WI38 (cell line): ENCODE measurements at regions not wholly inside any gene's neighbourhood (a gene's known extent, or its start where the extent isn't known, plus 50 kb on each side); places are given as distances from the start of the nearest gene placed in this dataset.

Experiments
- H3K4me3 ChIP-seq: 2 replicates; pipeline ENCODE4 v1.5.1; 2011; ENCODE audit warnings: low read depth, mild to moderate bottlenecking, control low read depth, low read length
- CTCF ChIP-seq: IDR thresholded peaks from 2 replicates; pipeline ENCODE4 v1.5.1; 2012; ENCODE audit warnings: low read depth, mild to moderate bottlenecking, control low read depth, low read length

GRCh38 chr2:136665736-136666135, 99.6 kb upstream of the THSD7B start:
- TF ChIP-seq CTCF = no peak
- no peak overlapping the region for H3K4me3 ChIP-seq

DNA sequence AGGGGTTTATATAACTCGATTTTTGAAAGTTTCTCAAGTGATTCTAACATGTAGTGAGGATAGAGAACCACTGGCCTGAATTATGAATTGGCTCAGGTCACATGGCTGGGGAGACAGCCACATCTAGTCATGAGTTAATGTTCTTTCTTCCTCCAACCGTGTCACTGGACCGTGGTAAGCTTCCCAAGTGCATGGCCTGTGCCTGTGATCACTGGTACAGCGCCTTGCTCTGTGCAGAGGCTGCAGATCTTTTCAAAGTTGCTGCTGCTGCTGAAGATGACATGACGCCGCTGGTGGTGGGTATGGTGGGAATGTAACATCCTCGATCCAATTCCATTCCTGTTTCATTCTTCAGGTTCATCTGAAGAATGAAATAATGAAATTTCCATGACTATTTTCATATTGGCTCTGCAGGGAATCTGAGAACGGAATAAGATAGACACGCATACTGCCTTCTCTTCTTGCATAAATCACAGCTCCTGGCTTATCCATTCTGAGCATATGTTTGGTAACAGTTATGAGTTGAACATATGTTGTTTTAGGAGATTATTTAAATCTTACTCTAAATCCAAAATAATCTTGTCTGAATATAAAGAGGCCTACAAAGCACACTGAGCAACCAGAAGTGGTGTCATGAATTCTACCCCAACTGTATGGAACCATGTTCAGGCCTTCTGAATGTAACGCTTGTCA, 100.5 kb upstream of the THSD7B start:
- TF ChIP-seq CTCF = no peak
- no peak overlapping the region for H3K4me3 ChIP-seq

- H3K4me3 ChIP-seq = no peak overlapping the region
- no peak for TF ChIP-seq CTCF
Observed at GRCh38 chr2:136658201-136658600, 107.1 kb upstream of the THSD7B start.

GRCh38 chr2:136653861-136654260, 111.5 kb upstream of the THSD7B start:
- no peak for TF ChIP-seq CTCF
- H3K4me3 ChIP-seq = no peak overlapping the region

DNA sequence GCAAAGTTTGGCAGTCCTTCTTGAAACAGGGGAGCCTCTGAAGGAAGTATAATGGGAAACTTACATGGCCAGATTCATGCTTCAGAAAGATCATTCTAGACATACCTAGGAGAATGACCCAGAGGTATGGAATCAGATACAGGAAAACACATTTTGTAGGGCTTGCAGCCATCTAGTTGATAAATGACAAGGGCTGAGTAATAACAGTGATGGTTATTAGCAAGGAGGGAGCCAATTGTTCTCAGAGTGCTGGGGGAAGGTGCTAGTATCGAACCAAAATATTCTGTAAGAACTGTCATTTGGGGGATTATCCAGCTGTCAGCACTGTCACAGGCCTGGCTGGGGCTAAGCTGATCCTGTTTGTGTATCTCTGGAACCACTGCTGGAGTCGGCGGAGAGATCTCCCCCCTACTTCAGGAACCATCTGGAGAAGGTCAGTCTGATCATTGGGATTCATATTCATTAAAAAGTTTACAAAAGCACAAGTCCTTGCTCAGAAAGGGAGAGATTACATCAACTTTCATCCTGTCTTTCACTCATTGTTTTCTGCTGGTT, 113.8 kb upstream of the THSD7B start:
- H3K4me3 ChIP-seq = no peak overlapping the region
- TF ChIP-seq CTCF = no peak

- no peak overlapping the region for H3K4me3 ChIP-seq
- no peak for TF ChIP-seq CTCF
Observed at GRCh38 chr2:136647039-136647438, 118.3 kb upstream of the THSD7B start.

DNA sequence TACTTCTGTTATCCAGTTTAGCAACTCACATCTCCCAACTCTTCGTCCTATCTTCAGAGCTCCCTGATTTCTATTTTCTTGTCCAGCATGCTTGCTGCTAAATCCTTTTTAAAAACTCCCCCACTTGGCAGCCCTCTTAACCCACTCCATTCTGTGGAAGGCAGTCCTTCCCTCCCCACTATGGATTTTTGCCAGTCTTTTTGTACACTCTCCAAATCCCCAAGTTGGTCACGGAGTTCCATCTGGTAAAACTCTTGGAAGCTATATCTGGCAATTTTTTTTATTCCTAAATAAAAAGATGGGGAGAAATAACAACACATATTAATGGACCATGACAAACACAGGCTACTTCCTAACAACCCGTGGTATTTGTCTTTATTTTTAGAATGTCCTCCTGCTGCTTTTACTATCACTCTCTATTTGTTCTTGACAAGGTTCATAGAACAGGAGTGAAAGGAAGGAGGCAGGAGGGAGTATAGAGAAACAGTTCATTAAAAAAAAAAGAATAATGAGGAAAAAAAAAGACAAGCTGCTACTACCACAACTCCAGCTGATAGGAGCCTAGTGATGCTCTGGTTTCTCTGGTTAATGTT, 120.0 kb upstream of the THSD7B start:
- TF ChIP-seq CTCF = no peak

More for the DNA sequence above, 120.0 kb upstream of the THSD7B start:
- no peak overlapping the region for H3K4me3 ChIP-seq
